Jurkat, Clone E6-1 (cell line): ENCODE measurements at regions not wholly inside any gene's neighbourhood (a gene's known extent, or its start where the extent isn't known, plus 50 kb on each side); places are given as distances from the start of the nearest gene placed in this dataset.
"Not testable (repeated sequence)": the region's sequence is repeated elsewhere in the genome, so short reads cannot be mapped to it uniquely, and the experiment has no call there.

Experiments used
- DNase-seq: peaks from one replicate; pipeline ENCODE4 v3.0.0-alpha.2; 2011; ENCODE audit warnings: low read depth, low spot score
- H3K4me3 ChIP-seq: 2 replicates; pipeline ENCODE4 v1.5.1; 2011; ENCODE audit warnings: mild to moderate bottlenecking, low read length, control low read depth, moderate library complexity

DNA sequence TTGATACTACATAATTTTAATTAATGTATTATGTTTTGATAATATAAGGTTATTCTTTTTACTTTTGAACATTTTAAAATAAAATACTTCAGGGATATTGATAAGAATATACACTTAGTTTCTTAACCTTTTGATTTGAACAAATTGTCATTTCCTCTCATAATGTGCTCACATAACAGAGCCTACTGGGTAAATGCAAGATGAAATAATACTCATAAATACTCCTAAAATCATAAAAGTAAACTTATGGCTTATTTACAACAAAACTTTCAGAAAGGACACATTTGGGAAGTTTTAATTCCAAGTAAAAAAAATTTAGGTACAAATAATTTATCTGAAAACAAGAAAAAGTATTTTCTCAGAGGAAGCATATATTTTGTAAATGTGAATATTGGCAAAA, 101.6 kb upstream of the ABCB5 start:
- no peak overlapping the region for H3K4me3 ChIP-seq
- no peak for DNase-seq

DNA sequence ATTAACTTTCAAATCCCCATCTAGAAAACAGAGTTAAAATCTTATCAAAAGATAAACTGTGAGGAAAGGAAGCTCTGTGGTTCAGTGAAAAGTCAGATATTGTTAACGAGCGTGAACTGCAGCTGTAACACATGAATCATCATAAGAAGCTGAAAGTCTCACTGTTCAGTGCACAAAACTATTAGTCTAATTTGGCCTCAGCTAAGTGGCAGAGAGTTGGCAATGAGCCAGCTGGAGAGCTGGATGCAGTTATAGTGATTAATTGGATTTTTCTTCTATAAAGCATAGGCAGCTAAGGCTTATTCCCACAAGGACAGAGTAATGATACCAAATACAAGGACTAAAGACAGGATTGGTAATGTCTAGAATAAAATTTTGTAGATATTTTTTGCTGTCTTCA, 101.1 kb upstream of the ABCB5 start:
- no peak overlapping the region for H3K4me3 ChIP-seq
- no peak for DNase-seq

DNA sequence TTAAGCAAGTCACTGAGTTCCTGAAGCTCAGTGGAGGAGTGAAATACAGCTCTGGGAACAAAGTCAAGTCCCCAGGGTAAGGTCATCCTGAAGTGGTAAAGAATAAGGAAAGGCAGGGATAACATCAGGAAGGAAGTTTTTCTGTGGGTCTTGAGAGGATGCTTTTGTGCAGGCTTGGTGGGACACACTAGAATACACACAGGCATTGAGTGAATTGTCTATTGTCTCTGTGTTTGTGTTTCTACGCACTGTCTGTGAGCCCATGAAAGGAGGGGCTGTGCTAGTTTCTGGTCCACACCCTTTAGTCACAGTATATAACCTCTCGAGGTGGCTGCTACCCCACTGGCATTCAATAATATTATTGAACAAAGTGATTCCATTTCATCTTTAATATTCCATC, 95.8 kb upstream of the ABCB5 start:
- H3K4me3 ChIP-seq: no peak overlapping the region
- DNase-seq: no peak

DNA sequence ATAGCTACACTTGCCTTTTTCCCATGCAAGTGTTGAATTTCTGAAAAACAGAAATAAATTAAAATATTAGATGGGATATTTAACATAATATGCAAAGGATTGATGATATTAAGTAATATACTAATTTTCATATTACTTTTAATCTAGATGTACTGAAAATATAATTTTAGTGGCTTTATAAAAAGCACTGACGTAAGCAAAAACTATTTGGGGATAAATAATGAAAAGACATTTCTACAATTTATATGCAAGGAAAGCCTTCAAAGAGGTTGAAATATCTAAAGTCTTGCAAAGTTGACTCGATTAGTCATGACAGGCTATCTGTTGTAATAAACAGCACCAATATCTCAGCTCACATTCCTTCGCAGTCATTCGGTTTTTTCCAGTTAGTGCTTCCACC, 94.9 kb upstream of the ABCB5 start:
- no peak for DNase-seq
- no peak overlapping the region for H3K4me3 ChIP-seq

DNA sequence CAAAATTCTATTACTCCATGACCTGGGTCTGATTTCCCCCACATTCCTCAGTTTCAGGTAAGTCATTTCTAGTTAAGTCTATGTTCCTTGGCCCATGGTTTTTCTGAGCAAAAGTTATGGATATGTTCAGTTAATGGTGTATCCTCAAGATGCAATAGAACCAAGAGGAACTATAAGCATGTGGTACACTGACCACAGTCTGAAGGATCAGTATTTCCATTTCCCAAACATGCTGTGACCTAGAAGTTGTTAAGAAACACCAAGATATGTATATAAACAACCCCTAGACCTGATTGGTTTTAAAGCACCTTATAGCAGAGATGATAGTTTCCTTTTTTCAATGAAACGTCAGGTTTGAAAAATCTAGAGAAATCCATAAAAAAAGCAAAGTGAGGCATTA, 94.2 kb upstream of the ABCB5 start:
- H3K4me3 ChIP-seq: no peak overlapping the region
- no peak for DNase-seq

DNA sequence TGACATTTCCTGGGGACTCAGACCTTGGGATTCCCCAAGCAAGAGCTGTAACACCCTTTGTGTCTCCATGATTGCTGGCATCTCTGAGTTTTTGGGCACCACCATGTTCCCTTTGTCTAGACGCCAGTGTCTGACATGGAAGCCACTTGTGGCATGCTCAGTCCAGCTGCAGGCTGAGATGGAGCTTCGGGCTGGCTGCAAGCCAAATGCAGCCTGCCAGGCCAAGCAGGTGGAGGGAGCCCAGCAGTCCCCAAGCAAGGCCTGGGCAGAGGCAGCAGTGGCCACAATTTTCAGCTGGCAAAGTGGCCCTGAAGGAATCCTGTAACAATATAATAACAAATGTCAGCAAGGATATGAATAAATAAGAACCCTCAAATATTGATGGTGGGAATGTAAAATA, 86.2 kb upstream of the ABCB5 start:
- DNase-seq: no peak
- no peak overlapping the region for H3K4me3 ChIP-seq

DNA sequence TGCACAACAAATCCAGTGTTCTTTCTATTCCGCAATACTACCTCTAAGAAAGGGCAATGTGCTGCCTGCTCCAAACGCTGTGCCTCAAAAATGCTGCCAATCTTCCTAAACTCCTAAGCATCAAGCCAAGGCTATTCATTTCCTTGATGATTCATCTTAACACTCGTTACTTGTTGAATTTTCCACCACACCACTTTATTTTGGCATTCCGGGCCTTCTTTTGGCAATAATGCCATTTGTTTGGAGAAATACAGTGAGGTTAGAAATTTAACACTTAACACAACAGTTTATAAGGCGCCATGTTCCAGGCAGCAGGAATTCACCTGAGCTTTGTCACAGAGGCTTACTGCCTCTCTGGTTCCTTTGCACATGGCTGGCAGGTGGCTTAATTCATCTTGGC, 82.6 kb upstream of the ABCB5 start:
- H3K4me3 ChIP-seq: no peak overlapping the region
- DNase-seq: no peak

DNA sequence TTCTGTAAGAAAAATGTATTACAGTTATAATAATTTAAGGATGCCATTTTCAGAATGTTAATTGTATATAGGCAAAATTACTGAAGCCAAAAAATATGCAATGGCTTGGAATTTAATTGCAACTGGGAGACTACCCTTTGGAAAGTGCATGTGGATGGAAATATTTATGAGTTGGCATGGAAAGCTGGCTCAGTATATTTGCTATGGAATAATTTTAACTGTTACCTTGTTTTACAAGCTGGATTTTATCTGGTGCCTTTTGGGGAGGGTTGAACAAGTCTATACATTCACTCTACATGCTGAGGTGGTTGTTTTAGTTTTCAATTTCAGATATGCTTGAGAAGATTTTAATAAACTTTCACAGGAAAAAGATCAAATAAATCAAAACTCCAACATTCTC, 80.9 kb upstream of the ABCB5 start:
- no peak overlapping the region for H3K4me3 ChIP-seq
- no peak for DNase-seq

DNA sequence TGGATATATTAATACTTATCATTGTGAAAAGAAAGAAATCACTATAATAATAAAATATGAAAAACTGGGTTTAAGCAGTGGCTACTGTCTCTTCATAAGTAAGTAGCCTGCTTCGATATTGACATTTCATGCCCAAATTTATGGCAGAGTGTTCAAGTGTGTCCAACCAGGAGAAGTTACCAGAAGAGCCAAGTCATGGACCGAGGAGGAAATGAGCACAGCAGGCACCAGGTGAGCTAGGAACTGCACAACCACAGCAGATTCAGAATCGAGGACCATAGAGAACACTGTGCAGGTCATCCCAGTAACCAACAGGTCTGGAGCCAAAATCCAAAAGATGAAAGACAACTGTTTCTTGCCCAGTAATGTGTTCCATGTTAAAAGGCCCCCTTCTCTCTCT, 79.9 kb upstream of the ABCB5 start:
- DNase-seq: no peak

DNA sequence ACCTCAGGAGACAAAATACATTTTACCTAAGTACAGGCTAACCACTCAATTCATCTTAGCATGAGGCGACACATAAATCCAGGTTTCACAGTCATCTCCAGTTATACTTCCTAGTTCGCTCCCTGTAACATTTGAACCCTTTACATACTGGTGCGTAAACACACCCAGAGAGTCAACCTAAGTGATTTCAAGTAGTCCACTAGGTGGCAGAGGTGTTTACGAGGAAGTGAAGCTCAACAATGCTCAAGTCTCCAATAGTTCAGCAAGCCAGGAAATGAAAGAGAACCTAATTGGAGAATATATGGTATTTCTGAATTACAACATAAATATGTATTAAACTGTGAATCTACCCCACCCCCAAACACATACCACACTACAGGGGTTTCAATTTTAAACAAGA, 76.3 kb upstream of the ABCB5 start:
- peak; percentile 32 for DNase-seq
- H3K4me3 ChIP-seq: no peak overlapping the region

More for the DNA sequence above, 79.9 kb upstream of the ABCB5 start:
- H3K4me3 ChIP-seq: no peak overlapping the region

DNA sequence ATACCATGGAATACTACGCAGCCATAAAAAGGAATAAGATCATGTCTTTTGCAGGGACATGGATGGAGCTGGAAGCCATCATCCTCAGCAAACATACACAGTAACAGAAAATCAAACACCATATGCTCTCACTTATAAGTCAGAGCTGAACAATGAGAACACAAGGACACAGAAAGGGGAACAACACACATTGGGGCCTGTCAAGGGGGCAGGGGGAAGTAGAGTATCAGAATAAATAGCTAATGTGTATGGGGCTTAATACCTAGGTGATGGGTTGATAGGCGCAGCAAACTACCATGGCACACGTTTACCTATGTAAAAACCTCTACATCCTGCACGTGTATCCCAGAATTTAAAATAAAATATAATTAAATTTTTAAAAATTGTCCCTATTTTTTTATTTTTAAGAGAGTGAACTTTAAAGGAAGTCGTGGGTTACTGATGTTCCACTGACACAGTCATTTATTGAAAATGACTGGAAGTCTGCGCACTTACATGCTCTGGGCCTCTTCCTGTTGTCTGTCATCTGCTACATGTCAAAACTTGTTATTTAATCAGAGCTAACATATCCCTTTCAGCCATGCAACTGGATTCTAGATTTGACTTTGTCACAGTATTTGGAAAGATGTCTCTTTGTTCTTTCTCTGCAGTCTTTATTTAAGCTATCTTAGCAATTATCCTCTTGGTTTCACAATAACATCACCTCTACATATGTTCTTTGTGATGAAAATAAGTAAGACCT, 73.7 kb upstream of the ABCB5 start:
- DNase-seq: no peak

DNA sequence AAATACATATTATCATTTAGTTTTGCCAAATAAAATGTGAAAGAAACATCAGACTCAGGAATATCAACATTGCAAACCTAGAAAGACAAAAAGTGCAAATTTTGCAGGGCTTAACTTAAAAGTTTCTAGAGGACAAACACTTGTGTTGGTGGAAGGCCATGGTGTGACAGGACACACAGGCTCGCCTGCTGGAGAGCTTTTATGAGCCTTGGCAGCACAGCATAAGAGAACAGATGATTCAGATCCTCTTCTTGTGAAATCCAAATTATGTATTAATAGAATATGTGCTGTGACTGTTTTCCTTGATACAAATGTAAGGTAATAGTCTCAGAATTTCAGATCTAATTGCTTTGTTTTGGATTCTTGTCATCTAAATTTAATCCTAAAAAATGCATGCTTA, 72.9 kb upstream of the ABCB5 start:
- H3K4me3 ChIP-seq: no peak overlapping the region
- DNase-seq: no peak

More for the DNA sequence above, 73.7 kb upstream of the ABCB5 start:
- H3K4me3 ChIP-seq: no peak overlapping the region

DNA sequence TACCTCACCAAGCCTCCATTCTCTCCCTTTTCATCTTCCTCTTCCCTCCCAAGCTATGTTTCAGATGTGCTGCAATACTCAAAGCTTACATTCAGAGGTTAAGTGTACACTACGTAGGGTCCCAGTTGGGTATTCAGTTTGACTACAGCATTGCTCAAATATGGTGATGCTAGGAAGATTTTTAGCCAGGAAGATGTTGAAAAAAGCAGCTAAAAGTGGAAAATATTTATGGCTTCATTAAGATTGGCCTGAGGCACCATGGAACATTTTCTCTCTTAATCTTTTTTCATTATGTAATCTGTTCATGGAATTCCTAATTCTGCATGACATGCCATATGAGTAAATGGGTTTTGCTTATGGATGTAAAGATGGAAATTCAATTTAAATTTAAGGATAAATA, 72.0 kb upstream of the ABCB5 start:
- DNase-seq: no peak
- H3K4me3 ChIP-seq: no peak overlapping the region

DNA sequence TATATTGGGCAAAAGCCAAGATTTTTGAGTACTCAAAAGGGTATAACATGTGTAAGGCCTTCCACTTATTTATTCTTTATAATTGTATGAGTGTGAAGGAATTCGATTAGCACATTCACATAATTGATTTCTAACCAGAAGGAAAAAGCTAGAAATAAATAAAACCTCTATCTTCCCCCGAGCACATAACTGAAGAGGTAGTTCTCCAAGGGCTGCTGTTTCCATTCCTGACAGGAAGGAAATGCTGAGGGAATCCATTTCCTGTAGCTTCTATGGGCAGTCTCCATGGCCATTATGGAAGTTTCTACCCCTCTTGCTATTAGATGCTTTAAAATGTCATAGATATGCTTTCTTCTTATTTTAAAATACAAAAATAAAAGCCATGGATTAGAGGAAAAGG, 70.5 kb upstream of the ABCB5 start:
- H3K4me3 ChIP-seq: no peak overlapping the region
- no peak for DNase-seq

DNA sequence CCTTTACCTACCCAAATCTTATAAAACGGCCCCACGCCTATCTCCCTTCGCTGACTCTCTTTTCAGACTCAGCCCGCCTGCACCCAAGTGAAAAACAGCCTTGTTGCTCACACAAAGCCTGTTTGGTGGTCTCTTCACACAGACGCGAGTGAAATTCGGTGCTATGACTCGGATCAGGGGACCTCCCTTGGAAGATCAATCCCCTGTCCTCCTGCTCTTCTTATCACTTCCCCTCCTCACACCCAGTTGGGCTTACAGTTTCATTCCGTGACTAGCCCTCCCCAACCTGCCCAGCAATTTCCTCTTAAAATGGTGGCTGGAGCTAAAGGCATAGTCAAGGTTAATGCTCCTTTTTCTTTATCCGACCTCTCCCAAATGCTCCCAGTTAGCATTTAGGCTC, 68.5 kb upstream of the ABCB5 start:
- H3K4me3 ChIP-seq: not testable (repeated sequence)

DNA sequence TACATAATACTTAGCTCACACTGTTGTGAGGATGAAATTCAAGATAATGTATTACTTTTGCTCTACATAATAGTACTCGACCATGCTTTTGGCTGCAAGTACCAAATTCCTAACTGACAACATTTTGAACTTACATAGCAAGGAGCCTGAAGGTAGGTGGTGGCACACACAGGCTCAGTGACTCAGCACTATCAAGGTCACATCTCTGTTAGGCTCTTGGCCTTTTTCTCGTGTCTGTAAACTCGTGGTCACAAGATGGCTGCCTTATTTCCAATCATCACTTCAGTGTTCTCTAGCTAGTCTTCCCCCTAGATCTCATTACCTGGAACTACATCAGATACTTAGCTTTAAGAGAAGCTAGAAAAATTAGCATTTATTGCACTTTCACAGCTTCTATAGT, 61.4 kb upstream of the ABCB5 start:
- DNase-seq: no peak
- H3K4me3 ChIP-seq: no peak overlapping the region

More for the DNA sequence above, 68.5 kb upstream of the ABCB5 start:
- DNase-seq: not testable (repeated sequence)

DNA sequence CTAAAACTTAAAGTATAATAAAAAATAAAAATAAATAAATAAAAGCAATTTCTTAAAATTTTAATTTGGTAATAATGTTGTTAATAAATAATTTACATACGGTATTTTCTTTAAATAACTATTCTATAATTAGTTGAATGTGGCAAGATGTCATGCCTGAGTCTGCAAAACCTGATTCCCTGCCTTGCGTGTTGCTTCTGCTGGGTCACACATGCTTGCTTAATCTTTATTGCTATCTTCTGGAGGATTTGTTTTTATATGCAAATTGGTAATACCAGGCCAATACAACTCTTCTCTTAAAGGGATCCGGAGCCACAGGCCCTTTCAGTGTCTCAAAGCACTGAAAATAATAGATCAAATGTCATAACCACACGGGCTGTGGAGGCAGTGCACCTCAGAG, 59.4 kb upstream of the ABCB5 start:
- no peak for DNase-seq
- H3K4me3 ChIP-seq: no peak overlapping the region

DNA sequence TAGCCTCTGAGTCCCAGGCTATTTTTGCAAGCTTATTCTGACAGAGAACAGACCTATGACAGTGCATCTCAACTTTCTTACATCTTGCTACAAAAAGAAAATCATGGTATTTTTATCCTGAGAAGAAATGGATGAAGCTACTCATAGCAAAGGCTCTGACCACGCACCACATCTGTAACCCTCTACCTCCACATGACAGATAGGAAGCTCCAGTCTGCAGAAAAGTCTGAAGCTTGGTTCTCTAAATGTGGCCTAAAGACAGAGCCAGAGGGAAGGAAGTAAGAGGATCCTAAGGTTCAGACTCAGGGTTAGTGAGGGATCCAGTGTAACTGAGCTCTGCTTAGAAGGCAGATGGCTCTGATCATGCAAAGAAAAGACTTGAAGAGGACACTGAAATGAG, 58.4 kb upstream of the ABCB5 start:
- no peak for DNase-seq
- no peak overlapping the region for H3K4me3 ChIP-seq

DNA sequence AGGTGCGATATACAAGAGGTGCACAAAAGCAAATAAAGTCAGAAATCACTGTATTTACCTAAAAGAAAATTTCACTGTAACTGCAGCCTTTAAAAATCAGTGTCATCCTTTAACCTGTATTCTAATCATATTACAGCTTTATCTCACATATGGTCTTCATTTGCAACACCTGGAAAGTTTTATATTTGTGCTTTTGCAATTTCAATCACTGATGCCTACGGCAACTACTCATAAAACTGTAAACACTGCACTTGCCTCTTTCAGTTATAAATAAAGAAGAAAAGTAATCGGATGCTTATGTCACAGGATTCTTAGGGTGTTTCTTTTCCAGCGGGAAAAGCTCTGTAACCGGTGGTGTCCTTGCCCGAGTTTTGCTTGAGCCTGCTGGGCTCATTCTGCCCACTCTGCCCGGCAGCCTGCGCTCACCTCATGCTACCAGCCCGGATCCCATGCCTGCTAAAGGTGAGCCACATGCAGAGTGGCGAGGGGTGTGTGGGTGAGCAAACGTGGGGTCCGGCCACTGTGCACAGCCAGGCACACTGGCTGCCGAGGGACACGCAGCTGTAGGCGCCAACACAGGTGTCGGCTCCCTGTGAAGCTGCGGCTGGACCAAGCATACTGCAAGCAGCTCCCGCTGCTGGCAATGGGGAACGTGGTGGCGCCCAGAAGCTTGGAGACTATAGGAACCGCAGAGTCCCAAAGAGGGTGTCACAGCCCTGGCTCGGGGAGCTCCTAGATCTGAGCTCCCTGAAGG, 56.3 kb upstream of the ABCB5 start:
- DNase-seq: no peak

DNA sequence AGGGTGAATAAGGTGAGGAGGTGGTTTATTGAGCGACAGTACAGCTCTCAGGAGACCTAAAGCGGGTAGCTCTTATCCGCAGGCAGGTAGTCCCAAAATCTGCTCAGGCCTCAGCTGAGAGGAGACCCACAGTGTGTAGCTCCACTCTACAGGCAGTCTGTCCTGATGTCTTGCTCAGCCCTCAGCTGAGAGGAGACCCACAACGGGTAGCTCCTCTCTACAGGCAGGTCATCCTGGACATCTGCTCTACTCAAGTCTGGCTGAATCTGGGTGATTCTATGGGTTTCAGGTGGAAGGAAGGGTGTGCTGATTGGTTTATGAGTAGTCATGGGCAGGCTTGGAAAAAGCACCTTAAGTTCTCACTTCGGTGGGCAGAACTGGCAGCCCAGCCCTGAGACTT, 55.6 kb upstream of the ABCB5 start:
- no peak for DNase-seq
- no peak overlapping the region for H3K4me3 ChIP-seq

More for the DNA sequence above, 56.3 kb upstream of the ABCB5 start:
- no peak overlapping the region for H3K4me3 ChIP-seq
